ENCODE measurements at regions not wholly inside any gene's neighbourhood (a gene's known extent, or its start where the extent isn't known, plus 50 kb on each side); places are given as distances from the start of the nearest gene placed in this dataset.

- TF ChIP-seq POLR2A (IDR thresholded peaks at IDR 0.05) (no peak), POLR2AphosphoS5 (IDR thresholded peaks at IDR 0.05) (no peak)
- TF ChIP-seq, protein P1, sequence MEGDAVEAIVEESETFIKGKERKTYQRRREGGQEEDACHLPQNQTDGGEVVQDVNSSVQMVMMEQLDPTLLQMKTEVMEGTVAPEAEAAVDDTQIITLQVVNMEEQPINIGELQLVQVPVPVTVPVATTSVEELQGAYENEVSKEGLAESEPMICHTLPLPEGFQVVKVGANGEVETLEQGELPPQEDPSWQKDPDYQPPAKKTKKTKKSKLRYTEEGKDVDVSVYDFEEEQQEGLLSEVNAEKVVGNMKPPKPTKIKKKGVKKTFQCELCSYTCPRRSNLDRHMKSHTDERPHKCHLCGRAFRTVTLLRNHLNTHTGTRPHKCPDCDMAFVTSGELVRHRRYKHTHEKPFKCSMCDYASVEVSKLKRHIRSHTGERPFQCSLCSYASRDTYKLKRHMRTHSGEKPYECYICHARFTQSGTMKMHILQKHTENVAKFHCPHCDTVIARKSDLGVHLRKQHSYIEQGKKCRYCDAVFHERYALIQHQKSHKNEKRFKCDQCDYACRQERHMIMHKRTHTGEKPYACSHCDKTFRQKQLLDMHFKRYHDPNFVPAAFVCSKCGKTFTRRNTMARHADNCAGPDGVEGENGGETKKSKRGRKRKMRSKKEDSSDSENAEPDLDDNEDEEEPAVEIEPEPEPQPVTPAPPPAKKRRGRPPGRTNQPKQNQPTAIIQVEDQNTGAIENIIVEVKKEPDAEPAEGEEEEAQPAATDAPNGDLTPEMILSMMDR (IDR thresholded peaks at IDR 0.05), result no peak
These were observed 1196.7 kb upstream of the TENM4 start for GRCh38 chr11:80637571-80637970.
